ENCODE measurements at regions not wholly inside any gene's neighbourhood (a gene's known extent, or its start where the extent isn't known, plus 50 kb on each side); places are given as distances from the start of the nearest gene placed in this dataset.

DNA sequence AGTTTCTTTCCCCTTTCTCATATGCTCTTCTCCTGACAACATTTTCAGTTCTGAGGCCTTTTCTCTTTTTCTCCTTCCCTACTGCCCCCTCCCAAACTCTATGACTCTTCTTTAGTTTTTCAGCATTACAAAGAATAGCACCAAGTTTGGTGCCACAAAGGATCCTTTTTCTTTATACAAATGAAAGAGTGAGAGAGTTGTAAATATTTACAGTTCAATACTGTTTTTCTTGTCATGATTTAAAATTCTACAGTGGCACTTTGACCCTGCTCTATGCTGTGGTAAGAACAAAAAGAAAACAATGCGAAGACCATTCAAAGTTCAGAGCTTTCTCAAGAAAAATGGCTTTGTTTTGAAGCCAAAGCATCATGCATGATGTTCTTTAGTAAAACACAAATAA is 667.9 kb upstream of the SGO1 start:
- TF ChIP-seq, protein P1, sequence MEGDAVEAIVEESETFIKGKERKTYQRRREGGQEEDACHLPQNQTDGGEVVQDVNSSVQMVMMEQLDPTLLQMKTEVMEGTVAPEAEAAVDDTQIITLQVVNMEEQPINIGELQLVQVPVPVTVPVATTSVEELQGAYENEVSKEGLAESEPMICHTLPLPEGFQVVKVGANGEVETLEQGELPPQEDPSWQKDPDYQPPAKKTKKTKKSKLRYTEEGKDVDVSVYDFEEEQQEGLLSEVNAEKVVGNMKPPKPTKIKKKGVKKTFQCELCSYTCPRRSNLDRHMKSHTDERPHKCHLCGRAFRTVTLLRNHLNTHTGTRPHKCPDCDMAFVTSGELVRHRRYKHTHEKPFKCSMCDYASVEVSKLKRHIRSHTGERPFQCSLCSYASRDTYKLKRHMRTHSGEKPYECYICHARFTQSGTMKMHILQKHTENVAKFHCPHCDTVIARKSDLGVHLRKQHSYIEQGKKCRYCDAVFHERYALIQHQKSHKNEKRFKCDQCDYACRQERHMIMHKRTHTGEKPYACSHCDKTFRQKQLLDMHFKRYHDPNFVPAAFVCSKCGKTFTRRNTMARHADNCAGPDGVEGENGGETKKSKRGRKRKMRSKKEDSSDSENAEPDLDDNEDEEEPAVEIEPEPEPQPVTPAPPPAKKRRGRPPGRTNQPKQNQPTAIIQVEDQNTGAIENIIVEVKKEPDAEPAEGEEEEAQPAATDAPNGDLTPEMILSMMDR (conservative IDR thresholded peaks at IDR 0.05; ENCODE audit: low read depth, low read length): no peak
- TF ChIP-seq EZH2 (IDR thresholded peaks at IDR 0.05; ENCODE audit: borderline replicate concordance, low read depth, low read length, poor library complexity, severe bottlenecking): no peak

Data from A673 (cell line).